H9 (cell line): ENCODE measurements at regions not wholly inside any gene's neighbourhood (a gene's known extent, or its start where the extent isn't known, plus 50 kb on each side); places are given as distances from the start of the nearest gene placed in this dataset.

Experiments used
- DNase-seq: peaks from one replicate; pipeline ENCODE4 v3.0.0-alpha.2; 2017
- H2AFZ ChIP-seq: one replicate; pipeline ENCODE4 v1.6.1; 2013; ENCODE audit warnings: mild to moderate bottlenecking, low read length, control low read depth, moderate library complexity
- H2AK5ac ChIP-seq: 2 replicates; pipeline ENCODE4 v1.6.1; 2013; ENCODE audit warnings: low read length, control low read depth, mixed read lengths; ENCODE audit not compliant: insufficient read length
- H2BK120ac ChIP-seq: one replicate; pipeline ENCODE4 v1.6.1; 2013; ENCODE audit warnings: low read depth, mild to moderate bottlenecking, low read length, control low read depth, inconsistent platforms; ENCODE audit not compliant: poor library complexity, severe bottlenecking
- H2BK12ac ChIP-seq: 2 replicates; pipeline ENCODE4 v1.6.1; 2013; ENCODE audit warnings: low read length, control low read depth, mixed read lengths, low read depth; ENCODE audit not compliant: insufficient read length
- H2BK15ac ChIP-seq: 2 replicates; pipeline ENCODE4 v1.6.1; 2013; ENCODE audit warnings: low read depth, low read length, control low read depth
- H2BK20ac ChIP-seq: one replicate; pipeline ENCODE4 v1.6.1; 2013; ENCODE audit warnings: low read depth, mild to moderate bottlenecking, low read length, control low read depth, inconsistent platforms; ENCODE audit not compliant: poor library complexity, severe bottlenecking
- H2BK5ac ChIP-seq: 2 replicates; pipeline ENCODE4 v1.6.1; 2013; ENCODE audit warnings: low read length, control low read depth, mixed read lengths; ENCODE audit not compliant: insufficient read length
- H3K14ac ChIP-seq: 2 replicates; pipeline ENCODE4 v1.6.1; 2013; ENCODE audit warnings: low read length, control low read depth; ENCODE audit not compliant: insufficient read depth
- H3K18ac ChIP-seq: 2 replicates; pipeline ENCODE4 v1.6.1; 2013; ENCODE audit warnings: low read depth, mild to moderate bottlenecking, mixed read lengths, low read length, control low read depth; ENCODE audit not compliant: insufficient read length
- H3K23ac ChIP-seq: 2 replicates; pipeline ENCODE4 v1.6.1; 2013; ENCODE audit warnings: low read length, control low read depth, mixed read lengths, low read depth; ENCODE audit not compliant: insufficient read length
- H3K23me2 ChIP-seq: 2 replicates; pipeline ENCODE4 v1.6.1; 2013; ENCODE audit warnings: low read depth, mild to moderate bottlenecking, mixed read lengths, low read length, control low read depth; ENCODE audit not compliant: insufficient read length, poor library complexity, severe bottlenecking
- H3K27ac ChIP-seq: 2 replicates; pipeline ENCODE4 v1.5.1; 2013; ENCODE audit warnings: low read length, control low read depth, mixed read lengths, low read depth; ENCODE audit not compliant: insufficient read length
- H3K27me3 ChIP-seq: 2 replicates; pipeline ENCODE4 v1.6.1; 2013; ENCODE audit warnings: low read length, control low read depth, inconsistent platforms; ENCODE audit not compliant: insufficient read depth
- H3K4ac ChIP-seq: 2 replicates; pipeline ENCODE4 v1.6.1; 2013; ENCODE audit warnings: low read depth, mild to moderate bottlenecking, control low read depth, inconsistent platforms, low read length, moderate library complexity
- H3K4me1 ChIP-seq: 2 replicates; pipeline ENCODE4 v1.6.1; 2013; ENCODE audit warnings: low read length, control low read depth, inconsistent platforms; ENCODE audit not compliant: insufficient read depth
- H3K4me2 ChIP-seq: 2 replicates; pipeline ENCODE4 v1.6.1; 2013; ENCODE audit warnings: low read length, control low read depth, mixed read lengths; ENCODE audit not compliant: insufficient read length, insufficient read depth
- H3K56ac ChIP-seq: 2 replicates; pipeline ENCODE4 v1.6.1; 2013; ENCODE audit warnings: low read depth, mild to moderate bottlenecking, mixed read lengths, low read length, control low read depth; ENCODE audit not compliant: insufficient read length
- H3K79me1 ChIP-seq: 2 replicates; pipeline ENCODE4 v1.6.1; 2013; ENCODE audit warnings: low read depth, mild to moderate bottlenecking, moderate library complexity, low read length, control low read depth, inconsistent platforms; ENCODE audit not compliant: insufficient read depth, poor library complexity, severe bottlenecking
- H3K79me2 ChIP-seq: 2 replicates; pipeline ENCODE4 v1.6.1; 2013; ENCODE audit warnings: low read length, control low read depth, inconsistent platforms; ENCODE audit not compliant: insufficient read depth
- H3K9ac ChIP-seq: 2 replicates; pipeline ENCODE4 v1.6.1; 2013; ENCODE audit warnings: low read length, control low read depth, mixed read lengths; ENCODE audit not compliant: insufficient read length; ENCODE audit errors: extremely low read depth
- H3K9me3 ChIP-seq: one replicate; pipeline ENCODE4 v1.6.1; 2013; ENCODE audit warnings: low read depth, low read length, inconsistent platforms; ENCODE audit not compliant: control insufficient read depth
- H3T11ph ChIP-seq: one replicate; pipeline ENCODE4 v1.6.1; 2013; ENCODE audit warnings: mild to moderate bottlenecking, low read length, control low read depth, inconsistent platforms
- H4K20me1 ChIP-seq: one replicate; pipeline ENCODE4 v1.6.1; 2013; ENCODE audit not compliant: control insufficient read depth, insufficient read length, insufficient read depth
- H4K5ac ChIP-seq: 2 replicates; pipeline ENCODE4 v1.6.1; 2013; ENCODE audit warnings: low read depth, mild to moderate bottlenecking, mixed read lengths, low read length, control low read depth; ENCODE audit not compliant: insufficient read length
- H4K8ac ChIP-seq: replicated peaks from 2 replicates; pipeline ENCODE4 v1.6.1; 2013; ENCODE audit warnings: low read length, control low read depth, mixed read lengths, low read depth; ENCODE audit not compliant: insufficient read length
- H4K91ac ChIP-seq: 2 replicates; pipeline ENCODE4 v1.6.1; 2013; ENCODE audit warnings: low read depth, mild to moderate bottlenecking, moderate library complexity, mixed read lengths, low read length, control low read depth; ENCODE audit not compliant: insufficient read length
- H3K27ac Mint-ChIP-seq, 3 experiments: 2 replicates in 2 of 3; 3 replicates in 1 of 3; pipeline ENCODE4 v1.8.0; 2020 to 2021; ENCODE audit warnings: mixed read lengths in 3 of 3, mild to moderate bottlenecking in 1 of 3, moderate library complexity in 1 of 3
- H3K27me3 Mint-ChIP-seq: 2 replicates; pipeline ENCODE4 v1.8.0; 2021; ENCODE audit warnings: low read depth, mild to moderate bottlenecking, moderate library complexity, mixed read lengths
- H3K36me3 Mint-ChIP-seq, 3 experiments: 2 replicates in 2 of 3; 3 replicates in 1 of 3; pipeline ENCODE4 v1.8.0; 2020 to 2021; ENCODE audit warnings: low read depth in 3 of 3, mixed read lengths in 3 of 3; ENCODE audit not compliant: insufficient read depth in 1 of 3
- H3K4me1 Mint-ChIP-seq, 2 experiments: 2 replicates each; pipeline ENCODE4 v1.8.0; 2020; ENCODE audit warnings: mixed read lengths in 2 of 2
- H3K4me3 Mint-ChIP-seq, 2 experiments: 2 replicates in 1 of 2; 3 replicates in 1 of 2; pipeline ENCODE4 v1.8.0; 2020 to 2021; ENCODE audit warnings: mild to moderate bottlenecking in 2 of 2, mixed read lengths in 2 of 2, moderate library complexity in 1 of 2
- H3K9me3 Mint-ChIP-seq, 2 experiments: 2 replicates in 1 of 2; 3 replicates in 1 of 2; pipeline ENCODE4 v1.8.0; 2020; ENCODE audit warnings: mild to moderate bottlenecking in 2 of 2, mixed read lengths in 2 of 2, moderate library complexity in 1 of 2
- WGBS: extraction: QIAGEN DNeasy Blood & Tissue Kit; methylation state at CpG from one replicate; pipeline ENCODE4 v1.1.7; 2013; ENCODE audit warnings: missing lambda C conversion rate, low lambda C conversion rate, mixed read lengths; ENCODE audit not compliant: insufficient read length; ENCODE audit errors: extremely low coverage; 5-methylcytosine and 5-hydroxymethylcytosine counted together
- TF ChIP-seq, protein P1 (sequence below): fragments of 200-600 bp; sonication (generic); conservative IDR thresholded peaks from 3 replicates; pipeline ENCODE4 v1.8.0; 2021; ENCODE audit warnings: antibody characterized with exemption, mild to moderate bottlenecking

- Histone ChIP-seq H3T11ph (no peak overlapping the region), H3K27ac (no peak overlapping the region), H4K5ac (no peak overlapping the region), H3K9ac (no peak overlapping the region), H4K91ac (no peak overlapping the region), H2BK5ac (no peak overlapping the region), H4K8ac (peak overlapping the region; percentile 79), H2BK15ac (no peak overlapping the region), H3K14ac (no peak overlapping the region), H3K9me3 (no peaks in the 10 kb centered on the region), H2BK12ac (no peak overlapping the region), H3K79me1 (no peaks in the 10 kb centered on the region), H2AFZ (no peak overlapping the region), H4K20me1 (no peaks in the 10 kb centered on the region), H3K56ac (no peak overlapping the region), H2BK120ac (no peak overlapping the region), H3K23me2 (no peaks in the 10 kb centered on the region), H3K4me2 (no peak overlapping the region), H2AK5ac (no peak overlapping the region), H3K18ac (no peak overlapping the region), H3K79me2 (no peaks in the 10 kb centered on the region), H2BK20ac (no peak overlapping the region), H3K27me3 (no peaks in the 10 kb centered on the region), H3K4me1 (no peaks in the 10 kb centered on the region), H3K23ac (no peak overlapping the region), H3K4ac (no peak overlapping the region)
- WGBS, result no CpG with 5 or more reads among the region's 5 CpGs
- Mint-ChIP-seq H3K27me3 (no peaks in the 10 kb centered on the region; the same call in 1 of the 2 replicates), H3K4me3 (no peak overlapping the region), H3K36me3 (no peaks in the 10 kb centered on the region), H3K9me3 (no peaks in the 10 kb centered on the region), H3K4me1 (peaks cover 18 to 20% of the 10 kb centered on the region in 2 experiments), H3K27ac (no peak overlapping the region; a peak in 1 of 7 replicates)
- TF ChIP-seq, protein P1, sequence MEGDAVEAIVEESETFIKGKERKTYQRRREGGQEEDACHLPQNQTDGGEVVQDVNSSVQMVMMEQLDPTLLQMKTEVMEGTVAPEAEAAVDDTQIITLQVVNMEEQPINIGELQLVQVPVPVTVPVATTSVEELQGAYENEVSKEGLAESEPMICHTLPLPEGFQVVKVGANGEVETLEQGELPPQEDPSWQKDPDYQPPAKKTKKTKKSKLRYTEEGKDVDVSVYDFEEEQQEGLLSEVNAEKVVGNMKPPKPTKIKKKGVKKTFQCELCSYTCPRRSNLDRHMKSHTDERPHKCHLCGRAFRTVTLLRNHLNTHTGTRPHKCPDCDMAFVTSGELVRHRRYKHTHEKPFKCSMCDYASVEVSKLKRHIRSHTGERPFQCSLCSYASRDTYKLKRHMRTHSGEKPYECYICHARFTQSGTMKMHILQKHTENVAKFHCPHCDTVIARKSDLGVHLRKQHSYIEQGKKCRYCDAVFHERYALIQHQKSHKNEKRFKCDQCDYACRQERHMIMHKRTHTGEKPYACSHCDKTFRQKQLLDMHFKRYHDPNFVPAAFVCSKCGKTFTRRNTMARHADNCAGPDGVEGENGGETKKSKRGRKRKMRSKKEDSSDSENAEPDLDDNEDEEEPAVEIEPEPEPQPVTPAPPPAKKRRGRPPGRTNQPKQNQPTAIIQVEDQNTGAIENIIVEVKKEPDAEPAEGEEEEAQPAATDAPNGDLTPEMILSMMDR, result no peak
- no peak for DNase-seq
Measured at GRCh38 chr14:32009221-32009975, 67.7 kb upstream of the ARHGAP5 start.
